GM19455 (cell line): ENCODE measurements at regions not wholly inside any gene's neighbourhood (a gene's known extent, or its start where the extent isn't known, plus 50 kb on each side); places are given as distances from the start of the nearest gene placed in this dataset.

Source experiments
- ATAC-seq: cut with Tn5 transposase; IDR thresholded peaks from one replicate; pipeline ENCODE4 v1.9.1; 2021; ENCODE audit not compliant: unreplicated experiment

DNA sequence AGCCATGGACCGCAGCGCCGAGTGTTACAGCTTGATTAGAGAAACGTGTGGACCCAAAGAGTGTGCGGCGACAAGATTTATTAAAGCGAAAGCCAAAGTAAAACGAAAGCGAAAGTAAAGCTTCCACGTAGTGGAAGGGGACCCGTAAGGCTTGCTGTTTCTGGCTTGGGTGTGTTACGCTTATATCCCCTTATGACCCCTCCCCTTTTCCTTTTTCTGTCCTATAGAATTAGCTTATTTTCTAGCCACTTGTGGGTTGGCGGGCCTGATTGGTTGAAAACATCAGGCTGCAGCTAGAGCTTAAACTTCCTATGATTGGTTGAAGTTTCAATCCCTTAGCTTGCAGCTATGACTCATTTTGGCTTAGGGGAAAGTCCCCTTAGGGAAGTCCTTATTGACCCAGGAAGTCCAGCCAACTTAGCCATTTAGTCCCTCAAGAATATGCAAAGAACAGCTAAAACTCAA, 969.7 kb downstream of the DCDC2C start:
- ATAC-seq: no peak

GRCh38 chr2:4674007-4674406, 970.6 kb downstream of the DCDC2C start:
- ATAC-seq: no peak

- no peak for ATAC-seq
Measured at GRCh38 chr2:4675295-4675694, 971.9 kb downstream of the DCDC2C start.

GRCh38 chr2:4678927-4679326, 975.6 kb downstream of the DCDC2C start:
- ATAC-seq: no peak

- ATAC-seq: no peak
Measured at GRCh38 chr2:4679391-4679790, 976.0 kb downstream of the DCDC2C start.

- no peak for ATAC-seq
Measured at GRCh38 chr2:4684921-4685320, 981.5 kb downstream of the DCDC2C start.

DNA sequence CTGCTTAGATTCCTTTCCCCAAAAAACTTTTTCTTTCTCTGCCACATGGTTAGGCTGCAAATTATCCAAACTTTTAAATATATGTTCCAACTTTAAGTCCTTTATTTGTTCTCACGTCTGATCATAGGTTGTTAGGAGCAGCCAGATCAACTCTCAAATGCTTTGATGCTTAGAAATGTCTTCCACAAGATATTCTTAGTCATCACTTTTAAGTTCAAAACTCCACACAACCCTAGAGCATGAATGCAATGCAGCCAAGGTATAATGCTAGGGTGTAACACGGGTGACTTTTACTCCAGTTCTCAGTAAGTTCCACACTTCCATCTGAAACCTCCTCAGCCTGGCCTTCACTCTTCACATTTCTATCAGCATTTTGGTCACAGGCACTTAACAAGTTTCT, 987.5 kb downstream of the DCDC2C start:
- no peak for ATAC-seq

- ATAC-seq: no peak
Measured at GRCh38 chr2:4693266-4693665, 989.9 kb downstream of the DCDC2C start.

DNA sequence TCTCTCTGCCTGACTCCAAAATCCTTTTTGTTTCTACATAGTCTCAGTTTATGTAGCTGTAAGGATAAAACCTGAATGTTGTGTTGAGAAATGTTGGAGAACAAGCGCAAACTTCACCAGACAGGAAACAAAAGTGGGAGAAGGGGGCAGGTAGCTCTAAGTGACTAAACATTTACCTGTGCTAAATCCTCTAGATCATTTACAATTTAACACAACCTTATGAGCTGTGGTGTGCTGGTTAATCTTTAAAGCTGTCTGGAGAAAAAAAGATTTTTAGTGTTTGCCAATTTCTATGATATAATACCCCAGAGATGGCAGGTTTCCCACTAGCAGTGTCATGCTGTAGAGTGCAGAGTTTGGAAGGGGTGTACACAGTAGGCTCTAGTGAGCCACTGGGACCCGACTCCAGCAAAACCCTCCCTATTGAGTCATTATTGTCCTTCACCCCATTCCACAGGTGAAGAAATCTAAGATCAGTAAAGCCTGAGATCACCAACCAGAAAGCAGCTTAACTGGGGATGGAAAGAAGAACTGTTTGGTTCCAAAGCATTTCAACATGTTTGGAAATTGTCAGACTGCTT, 992.0 kb downstream of the DCDC2C start:
- ATAC-seq: no peak

DNA sequence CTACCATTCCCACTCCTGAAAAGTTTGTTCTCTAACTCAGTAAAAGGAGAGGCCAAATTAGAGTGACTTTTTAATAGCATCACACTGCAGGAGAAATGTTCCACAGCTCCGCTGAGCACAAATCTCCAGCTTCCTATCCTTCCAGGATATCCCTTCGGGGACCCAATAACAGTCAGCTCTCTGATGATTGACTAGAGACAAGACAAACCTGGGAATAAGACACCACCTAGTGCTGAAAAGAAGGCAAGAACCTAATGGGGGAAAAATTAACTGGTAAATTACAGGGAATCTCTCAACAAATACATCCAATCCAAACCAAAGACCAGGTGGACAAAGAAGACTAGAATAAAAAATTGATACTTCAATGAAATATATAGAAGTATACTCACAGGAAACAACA, 977.1 kb upstream of the SOX11 start:
- ATAC-seq: no peak

GRCh38 chr2:4718777-4719176, 973.4 kb upstream of the SOX11 start:
- ATAC-seq: no peak

- ATAC-seq: no peak
Measured at GRCh38 chr2:4725618-4726017, 966.6 kb upstream of the SOX11 start.

DNA sequence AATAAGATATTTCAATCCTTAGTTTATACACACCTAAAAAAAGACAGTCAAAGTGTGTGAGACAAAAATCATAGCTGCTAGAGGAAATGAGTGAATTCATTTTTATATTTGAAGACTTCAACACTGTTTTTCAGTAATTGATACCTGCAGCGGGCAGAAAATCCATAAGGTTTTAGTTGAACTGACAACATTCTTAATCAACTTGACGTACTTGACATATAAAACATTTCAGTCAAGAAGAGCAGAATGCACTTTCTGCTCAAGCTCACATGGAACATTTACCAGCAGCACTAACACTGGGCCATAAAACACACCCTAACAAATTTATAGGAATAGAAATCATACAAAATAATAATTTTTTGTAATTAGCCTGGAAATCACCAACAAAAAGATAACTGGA, 959.6 kb upstream of the SOX11 start:
- ATAC-seq: no peak

- ATAC-seq: no peak
Measured at GRCh38 chr2:4745056-4745991, 946.9 kb upstream of the SOX11 start.

DNA sequence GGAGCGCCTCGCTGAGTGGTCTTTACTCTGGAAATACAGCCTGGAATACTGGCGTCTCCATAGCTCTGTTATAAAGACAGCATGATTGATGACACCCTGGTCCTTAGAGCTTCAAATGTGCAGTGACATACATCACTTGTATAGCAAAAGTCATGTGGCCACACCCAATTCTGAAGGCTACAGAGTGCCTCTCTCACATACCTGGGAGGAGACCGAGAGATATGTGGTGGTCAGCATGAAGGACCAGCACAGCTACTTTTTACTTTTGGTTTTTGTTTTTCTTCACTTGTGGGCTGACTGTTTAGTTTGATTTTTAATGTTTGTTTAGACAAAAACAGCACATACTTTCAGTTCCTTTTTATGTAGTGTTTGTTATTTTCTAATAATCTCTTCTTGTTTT, 938.5 kb upstream of the SOX11 start:
- ATAC-seq: no peak

DNA sequence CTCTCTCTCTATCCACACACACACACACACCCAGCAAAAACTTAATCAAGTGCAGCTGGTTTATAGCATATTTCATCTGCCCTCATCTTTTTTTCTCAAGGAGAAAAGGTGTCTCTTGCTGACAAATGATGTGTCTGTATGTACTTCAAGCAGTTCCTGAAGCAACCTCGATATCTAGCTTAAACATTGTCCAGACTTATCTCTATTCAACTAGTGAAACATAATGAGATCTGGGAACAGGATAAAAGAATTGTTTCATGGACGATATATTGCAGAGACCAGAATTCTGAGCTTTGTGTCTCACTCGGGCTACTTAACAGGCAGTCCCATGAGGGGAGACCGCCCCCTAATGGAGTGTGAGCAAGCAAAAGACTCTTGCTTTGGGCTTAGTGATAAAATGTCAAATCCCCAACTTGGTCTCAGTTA, 929.2 kb upstream of the SOX11 start:
- ATAC-seq: no peak

DNA sequence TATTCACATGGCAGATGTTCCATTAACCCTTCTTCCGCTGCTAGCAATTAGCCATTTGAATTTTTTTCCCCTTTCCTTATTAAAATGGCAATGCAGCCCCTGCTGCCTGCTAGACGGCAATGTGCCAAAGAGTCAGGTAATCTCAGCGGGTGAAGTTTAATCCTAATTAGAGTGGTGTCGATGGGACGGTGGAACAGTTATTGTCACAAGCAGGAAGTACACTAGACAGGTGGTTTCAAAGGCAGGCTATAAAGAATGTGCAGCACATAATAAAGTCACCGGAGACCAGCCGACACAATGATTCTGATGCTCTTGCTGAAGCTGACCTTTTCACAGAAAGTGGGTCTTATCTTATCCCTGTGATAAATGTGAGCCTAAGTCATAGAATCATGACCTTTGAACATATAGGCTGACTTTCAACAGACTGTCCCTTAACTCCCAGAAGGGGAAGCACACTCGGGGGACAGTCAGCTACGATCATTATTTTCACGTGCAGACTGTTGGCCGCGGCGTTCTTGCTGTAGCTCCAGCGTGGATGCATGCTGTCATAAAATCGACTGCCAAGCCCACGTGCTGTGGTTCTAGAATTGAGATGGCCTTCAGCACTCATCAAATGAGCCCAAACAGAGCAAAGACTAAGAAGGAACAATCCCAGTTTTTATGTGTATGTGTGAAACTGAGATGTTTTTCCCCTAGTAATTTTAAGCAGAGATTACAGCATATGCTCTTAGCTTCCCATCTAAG, 926.2 kb upstream of the SOX11 start:
- ATAC-seq: no peak

DNA sequence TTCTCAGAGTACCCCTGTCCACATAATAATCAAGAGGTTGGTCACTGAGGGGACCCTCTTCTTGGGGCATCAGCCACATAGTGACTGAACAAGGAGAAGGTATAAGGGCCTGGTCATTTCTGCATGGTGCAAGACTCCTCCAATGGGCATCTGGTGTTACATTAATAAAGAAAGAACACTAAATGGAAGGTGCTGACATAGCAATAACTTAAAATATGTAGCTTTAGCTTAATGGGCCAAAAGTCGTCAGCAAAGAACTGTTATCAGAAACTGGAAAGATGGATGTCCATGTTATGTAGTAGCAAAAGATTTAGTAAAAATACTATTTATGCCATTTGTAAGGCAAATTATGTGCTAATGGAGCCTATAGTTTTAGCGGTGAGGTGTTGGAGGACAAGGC, 916.5 kb upstream of the SOX11 start:
- no peak for ATAC-seq

DNA sequence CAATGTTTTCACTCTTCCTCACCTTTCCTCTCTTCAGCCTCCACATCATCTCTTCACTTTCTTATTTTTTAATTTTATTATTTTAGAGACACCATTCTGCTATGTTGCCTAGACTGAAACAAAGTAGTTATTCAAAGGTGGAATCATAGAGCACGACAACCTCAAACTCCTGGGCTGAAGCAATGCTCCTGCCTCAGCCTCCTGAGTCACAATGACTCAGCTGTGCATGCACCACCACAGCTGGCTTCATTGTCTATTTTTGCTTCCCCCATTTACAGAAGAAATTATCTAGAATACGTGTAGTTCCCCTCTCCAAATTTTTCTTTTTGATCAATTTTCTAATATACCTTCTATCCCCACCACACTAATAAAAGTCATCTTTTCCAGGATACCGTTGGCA, 911.5 kb upstream of the SOX11 start:
- no peak for ATAC-seq

DNA sequence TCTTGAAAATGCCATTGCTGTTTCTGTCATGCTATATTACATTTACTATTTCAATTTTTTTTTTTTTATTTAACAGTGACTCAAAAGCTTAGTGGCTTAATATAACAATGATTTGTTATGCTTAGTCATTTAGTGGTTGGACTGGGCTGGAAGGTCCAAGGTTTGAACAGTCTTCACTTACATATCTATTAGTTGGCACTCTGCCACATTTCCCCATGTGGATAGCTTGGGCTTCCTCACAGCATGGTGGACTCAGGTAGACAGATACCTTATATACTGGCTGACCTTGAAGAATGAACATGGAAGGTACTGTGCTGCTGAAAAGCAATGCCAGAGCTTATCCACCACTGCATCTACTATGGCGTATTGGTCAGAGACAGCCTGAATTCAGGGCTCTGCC, 909.5 kb upstream of the SOX11 start:
- no peak for ATAC-seq

GRCh38 chr2:4791488-4791887, 900.7 kb upstream of the SOX11 start:
- ATAC-seq: no peak

GRCh38 chr2:4792126-4792525, 900.1 kb upstream of the SOX11 start:
- ATAC-seq: no peak
